Kidney epithelial cell (primary cell): ENCODE measurements at regions not wholly inside any gene's neighbourhood (a gene's known extent, or its start where the extent isn't known, plus 50 kb on each side); places are given as distances from the start of the nearest gene placed in this dataset.

Experiments used
- DNase-seq: peaks from one replicate; pipeline ENCODE4 v3.0.0-alpha.2; 2010; ENCODE audit warnings: low read depth
- H3K27me3 ChIP-seq: 2 replicates; pipeline ENCODE4 v1.6.0; 2011; ENCODE audit warnings: low read length; ENCODE audit not compliant: control insufficient read depth, insufficient read depth
- H3K36me3 ChIP-seq: 2 replicates; pipeline ENCODE4 v1.5.1; 2011; ENCODE audit warnings: low read length; ENCODE audit not compliant: control insufficient read depth, insufficient read depth
- H3K4me3 ChIP-seq: 2 replicates; pipeline ENCODE4 v1.5.1; 2011; ENCODE audit warnings: low read depth, mild to moderate bottlenecking, control low read depth, low read length
- CTCF ChIP-seq: IDR thresholded peaks from 2 replicates; pipeline ENCODE4 v1.5.1; 2011; ENCODE audit warnings: mild to moderate bottlenecking, moderate library complexity, low read length, control low read depth, inconsistent platforms; ENCODE audit not compliant: insufficient read depth, poor library complexity, severe bottlenecking

GRCh38 chr2:8304821-8305766 lies 376.8 kb upstream of the ID2 start:
- no peak for TF ChIP-seq CTCF
- Histone ChIP-seq H3K36me3 (no peaks in the 10 kb centered on the region), H3K4me3 (no peak overlapping the region), H3K27me3 (no peaks in the 10 kb centered on the region)
- no peak for DNase-seq

- Histone ChIP-seq H3K27me3 (no peaks in the 10 kb centered on the region), H3K36me3 (no peaks in the 10 kb centered on the region), H3K4me3 (no peak overlapping the region)
- peak; percentile 37 for DNase-seq
- TF ChIP-seq CTCF: no peak
These were observed 375.1 kb upstream of the ID2 start for GRCh38 chr2:8306530-8307351.

GRCh38 chr2:8307606-8308180 lies 374.2 kb upstream of the ID2 start:
- no peaks in the 10 kb centered on the region for H3K36me3 ChIP-seq
- no peak for TF ChIP-seq CTCF
- no peak for DNase-seq
- no peak overlapping the region for H3K4me3 ChIP-seq
- H3K27me3 ChIP-seq: no peaks in the 10 kb centered on the region

GRCh38 chr2:8309131-8309530 lies 372.7 kb upstream of the ID2 start:
- Histone ChIP-seq H3K36me3 (no peaks in the 10 kb centered on the region), H3K27me3 (no peaks in the 10 kb centered on the region), H3K4me3 (no peak overlapping the region)
- no peak for TF ChIP-seq CTCF
- no peak for DNase-seq

GRCh38 chr2:8310557-8311455 lies 371.1 kb upstream of the ID2 start:
- Histone ChIP-seq H3K27me3 (no peaks in the 10 kb centered on the region), H3K4me3 (no peak overlapping the region), H3K36me3 (no peaks in the 10 kb centered on the region)
- no peak for DNase-seq
- TF ChIP-seq CTCF: no peak
